Astrocyte of the cerebellum (primary cell): ENCODE measurements at regions not wholly inside any gene's neighbourhood (a gene's known extent, or its start where the extent isn't known, plus 50 kb on each side); places are given as distances from the start of the nearest gene placed in this dataset.
A peak's percentile ranks its signal among the peaks of the same experiment; 100 is the strongest.

Experiments used
- DNase-seq: peaks from one replicate; pipeline ENCODE4 v3.0.0-alpha.2; 2011; ENCODE audit warnings: low read depth
- H3K4me3 ChIP-seq: 2 replicates; pipeline ENCODE4 v1.5.1; 2011; ENCODE audit warnings: mild to moderate bottlenecking, low read depth, low read length, moderate library complexity
- CTCF ChIP-seq: IDR thresholded peaks from 2 replicates; pipeline ENCODE4 v1.5.1; 2012; ENCODE audit warnings: low read length, low read depth, moderate library complexity, mild to moderate bottlenecking; ENCODE audit errors: missing control alignments
- in situ Hi-C: cut with HindIII; loops from 2 replicates; pipeline ENCODE4 v1.10.0; 2017; ENCODE audit warnings: low sequenced_read_pairs

GRCh38 chr17:77553459-77554066 is 404.9 kb upstream of the TNRC6C start:
- no peak for TF ChIP-seq CTCF
- in situ Hi-C loops: no loop called here

GRCh38 chr17:77555121-77555591 is 403.3 kb upstream of the TNRC6C start:
- no peak for TF ChIP-seq CTCF
- DNase-seq: no peak
- H3K4me3 ChIP-seq: no peak overlapping the region
- in situ Hi-C loops: no loop called here

More at GRCh38 chr17:77553459-77554066, 404.9 kb upstream of the TNRC6C start:
- H3K4me3 ChIP-seq: no peak overlapping the region
- no peak for DNase-seq

GRCh38 chr17:77555741-77556291 is 402.7 kb upstream of the TNRC6C start:
- in situ Hi-C loops: no loop called here
- peak; percentile 12 for DNase-seq
- no peak overlapping the region for H3K4me3 ChIP-seq
- TF ChIP-seq CTCF: no peak

- H3K4me3 ChIP-seq: no peak overlapping the region
- no peak for TF ChIP-seq CTCF
- in situ Hi-C loops: no loop called here
- no peak for DNase-seq
Observed at GRCh38 chr17:77556383-77557061, 402.0 kb upstream of the TNRC6C start.

GRCh38 chr17:77558846-77559626 is 399.5 kb upstream of the TNRC6C start:
- no peak overlapping the region for H3K4me3 ChIP-seq
- no peak for TF ChIP-seq CTCF
- DNase-seq: no peak
- in situ Hi-C loops: no loop called here

DNA sequence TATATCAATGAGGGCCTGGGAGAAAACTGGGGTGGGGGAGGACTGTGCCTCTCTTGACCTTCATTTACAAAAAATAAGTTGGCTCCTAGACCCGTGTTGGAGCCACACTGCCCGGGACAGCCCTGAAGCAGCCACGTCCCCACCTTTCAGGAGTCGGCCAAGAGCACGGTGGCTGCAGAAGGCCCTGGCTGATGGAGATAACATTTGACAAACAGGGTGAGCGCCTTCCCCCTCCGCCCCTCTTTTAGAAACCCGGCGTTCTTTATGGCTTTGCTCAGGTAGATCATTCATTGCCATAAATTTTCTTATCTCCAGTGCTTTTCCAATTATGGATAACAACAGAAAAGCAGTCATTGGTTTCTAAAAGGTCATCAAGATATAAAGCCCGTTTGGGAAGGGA is 398.1 kb upstream of the TNRC6C start:
- no peak for TF ChIP-seq CTCF
- no peak overlapping the region for H3K4me3 ChIP-seq
- in situ Hi-C loops: no loop called here
- no peak for DNase-seq
